Gastrocnemius medialis (tissue), 4 donors: ENCODE measurements at regions not wholly inside any gene's neighbourhood (a gene's known extent, or its start where the extent isn't known, plus 50 kb on each side); places are given as distances from the start of the nearest gene placed in this dataset.

Source experiments
- ATAC-seq, 2 donors: fragments of 150-250 bp; one replicate each; pipeline ENCODE4 v1.9.1; 2016
- DNase-seq, 2 donors: peaks; one replicate each; pipeline ENCODE4 v3.0.0-alpha.2; 2019
- H3K27ac ChIP-seq, 4 donors: fragments of 200-600 bp; sonication (generic); 1 replicate in 1 of 4; 2 replicates in 3 of 4; pipeline ENCODE4 v1.5.1; 2016 to 2018; ENCODE audit warnings: mild to moderate bottlenecking in 2 of 4, moderate library complexity in 1 of 4
- H3K27me3 ChIP-seq, 3 donors: fragments of 200-600 bp; sonication (generic) in 2 of 3; 1 replicate in 1 of 3; 2 replicates in 2 of 3; pipeline versions ENCODE4 v1.5.1 to v1.6.0; 2016 to 2019; ENCODE audit warnings: mild to moderate bottlenecking in 1 of 3, moderate library complexity in 1 of 3
- H3K36me3 ChIP-seq, 2 donors: fragments of 200-600 bp; sonication (generic) in 1 of 2; one replicate each; pipeline ENCODE4 v1.5.1; 2017 to 2018
- H3K4me1 ChIP-seq, 2 donors: fragments of 200-600 bp; sonication (generic) in 1 of 2; one replicate each; pipeline ENCODE4 v1.5.1; 2016 to 2017; ENCODE audit warnings: mild to moderate bottlenecking in 2 of 2
- H3K4me3 ChIP-seq, 4 donors: fragments of 200-600 bp; sonication (generic) in 3 of 4; 1 replicate in 1 of 4; 2 replicates in 3 of 4; pipeline ENCODE4 v1.5.1; 2016 to 2019; ENCODE audit warnings: mild to moderate bottlenecking in 2 of 4
- H3K9me3 ChIP-seq, 3 donors: fragments of 200-600 bp; sonication (generic) in 2 of 3; 1 replicate in 1 of 3; 2 replicates in 2 of 3; pipeline ENCODE4 v1.5.1; 2016 to 2019
- CTCF ChIP-seq, 5 experiments: fragments of 450-650 bp in 3 of 5; fragments of 200-600 bp in 2 of 5; sonication (generic) in 2 of 5; IDR thresholded peaks in 4 of 5; conservative IDR thresholded peaks in 1 of 5; 1 replicate in 4 of 5; 2 replicates in 1 of 5; pipeline ENCODE4 v1.5.1; 2016 to 2019; ENCODE audit warnings: antibody characterized with exemption in 5 of 5, mild to moderate bottlenecking in 3 of 5, moderate library complexity in 3 of 5
- POLR2A ChIP-seq, 2 donors: fragments of 450-650 bp; IDR thresholded peaks; one replicate each; pipeline ENCODE4 v1.6.1; 2017; ENCODE audit warnings: antibody characterized with exemption in 2 of 2, mild to moderate bottlenecking in 2 of 2, moderate library complexity in 2 of 2
- in situ Hi-C, 4 donors: fragments of 200-750 bp; cut with MboI; loops; one replicate each; pipeline versions ENCODE4 v1.15.0 to v1.8.0; 2017; ENCODE audit warnings: low sequenced_read_pairs in 4 of 4
- intact Hi-C: fragments of 100-400 bp; cut with DNase I; formaldehyde crosslinking; loops from one replicate; pipeline ENCODE4 v1.15.1; 2023; ENCODE audit warnings: low total_unique reads

- no peak overlapping the region for H3K27ac ChIP-seq
- ATAC-seq, result no peak
- H3K4me1 ChIP-seq, result no peaks in the 10 kb centered on the region
- DNase-seq, result no peak
- in situ Hi-C loops, result no loop called here
- H3K4me3 ChIP-seq, result no peak overlapping the region
- TF ChIP-seq POLR2A (IDR thresholded peaks at IDR 0.05) (no peak), CTCF (IDR thresholded peaks at IDR 0.05 in 4 of 5, conservative IDR thresholded peaks at IDR 0.05 in 1 of 5) (no peak)
- H3K9me3 ChIP-seq, result no peaks in the 10 kb centered on the region
- intact Hi-C loops, result no loop called here
- H3K27me3 ChIP-seq, result no peaks in the 10 kb centered on the region
- no peaks in the 10 kb centered on the region for H3K36me3 ChIP-seq
These were observed 608.6 kb downstream of the KLHL13 start for GRCh38 chrX:117508021-117508420.

DNA sequence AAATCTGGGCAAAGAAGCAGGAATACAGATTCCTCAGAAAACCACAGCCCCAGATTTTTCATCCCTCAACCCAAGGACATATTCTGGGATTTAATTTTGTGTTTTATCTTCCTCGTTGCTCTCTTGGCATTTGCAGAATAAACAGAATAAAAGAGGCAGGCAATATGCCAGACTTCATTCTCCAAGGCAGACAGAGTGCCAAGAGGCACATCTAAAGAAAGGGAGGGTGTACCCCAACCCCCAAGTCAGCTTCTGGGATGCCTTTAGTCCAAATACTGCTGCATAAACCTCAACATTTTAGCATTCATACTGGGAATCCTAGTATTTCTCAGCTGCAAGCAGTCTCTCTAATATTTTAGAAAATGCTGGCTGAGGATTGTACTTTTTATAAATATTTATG, 629.2 kb downstream of the KLHL13 start:
- DNase-seq (no peak), ATAC-seq (no peak)
- Histone ChIP-seq H3K4me1 (no peaks in the 10 kb centered on the region), H3K4me3 (no peak overlapping the region), H3K27me3 (no peaks in the 10 kb centered on the region), H3K27ac (no peak overlapping the region), H3K36me3 (no peaks in the 10 kb centered on the region), H3K9me3 (no peaks in the 10 kb centered on the region)
- in situ Hi-C loops (no loop called here), intact Hi-C loops (no loop called here)
- TF ChIP-seq POLR2A (IDR thresholded peaks at IDR 0.05) (no peak), CTCF (IDR thresholded peaks at IDR 0.05 in 4 of 5, conservative IDR thresholded peaks at IDR 0.05 in 1 of 5) (no peak)

DNA sequence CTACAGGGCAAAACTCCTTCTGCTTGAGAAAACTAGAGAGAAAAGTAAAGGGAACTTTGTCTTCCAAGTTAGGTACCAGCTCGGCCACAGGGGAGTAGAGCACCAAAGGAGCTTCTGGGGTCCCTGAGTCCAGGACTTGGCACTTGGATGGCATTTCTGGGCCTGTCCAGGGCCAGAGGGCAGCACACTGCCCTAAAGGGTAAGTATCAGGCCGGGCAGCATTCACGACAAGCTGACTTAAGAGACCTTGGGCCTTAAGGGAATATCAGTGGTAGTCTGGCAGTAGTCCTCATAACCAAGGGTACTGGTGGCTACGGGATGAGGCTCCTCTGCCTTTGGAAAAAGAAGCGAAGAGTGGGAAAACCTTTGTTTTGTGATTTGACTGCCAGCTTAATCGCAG, 632.7 kb downstream of the KLHL13 start:
- in situ Hi-C loops, result no loop called here
- no peaks in the 10 kb centered on the region for H3K27me3 ChIP-seq
- TF ChIP-seq POLR2A (IDR thresholded peaks at IDR 0.05) (no peak), CTCF (IDR thresholded peaks at IDR 0.05 in 4 of 5, conservative IDR thresholded peaks at IDR 0.05 in 1 of 5) (no peak)

DNA sequence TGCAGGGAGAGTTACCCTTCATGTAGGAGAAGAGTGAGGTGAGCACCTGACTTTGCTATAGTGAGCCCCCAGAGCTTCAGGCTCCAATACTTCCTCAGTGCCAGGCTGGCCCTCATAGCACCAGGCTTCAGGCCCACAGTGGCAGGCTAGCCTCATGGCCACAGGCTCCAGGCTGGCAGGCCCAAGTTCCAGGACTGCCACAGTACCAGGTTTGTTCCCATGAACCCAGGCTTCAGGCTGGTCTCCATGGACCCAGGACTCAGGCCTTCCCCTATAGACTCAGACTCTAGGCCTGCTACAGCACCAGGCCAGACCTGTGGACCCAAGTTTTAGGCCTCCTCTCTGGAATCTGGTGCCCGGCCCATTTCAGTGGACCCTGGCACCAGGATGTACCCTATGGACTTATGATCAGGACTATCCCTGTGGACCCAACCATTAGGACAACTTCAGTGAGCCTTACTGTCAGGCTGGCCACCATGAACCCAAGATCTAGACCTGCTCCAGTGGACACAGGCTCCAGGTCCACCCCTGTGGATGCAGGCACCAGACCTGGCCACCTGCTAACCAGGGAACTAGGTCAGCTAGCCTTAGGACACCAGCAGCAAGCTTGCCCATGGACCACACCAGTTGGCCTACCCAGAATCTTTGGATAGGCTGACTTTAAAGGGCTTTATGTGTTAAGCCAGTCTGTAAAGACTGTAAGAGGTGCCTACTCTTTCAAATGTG, 658.2 kb downstream of the KLHL13 start:
- DNase-seq (no peak), ATAC-seq (no peak)
- Histone ChIP-seq H3K4me1 (no peaks in the 10 kb centered on the region), H3K36me3 (no peaks in the 10 kb centered on the region), H3K27ac (no peak overlapping the region), H3K9me3 (peaks cover 0 to 5% (median 0%) of the 10 kb centered on the region in 3 donors), H3K4me3 (no peak overlapping the region), H3K27me3 (no peaks in the 10 kb centered on the region)
- TF ChIP-seq CTCF (IDR thresholded peaks at IDR 0.05 in 4 of 5, conservative IDR thresholded peaks at IDR 0.05 in 1 of 5), result no peak
- TF ChIP-seq POLR2A (IDR thresholded peaks at IDR 0.05), result no peak
- in situ Hi-C loops (no loop called here), intact Hi-C loops (no loop called here)

More for the DNA sequence above, 632.7 kb downstream of the KLHL13 start:
- H3K9me3 ChIP-seq, result no peaks in the 10 kb centered on the region
- no peak for DNase-seq
- H3K27ac ChIP-seq, result no peak overlapping the region
- no peaks in the 10 kb centered on the region for H3K4me1 ChIP-seq
- intact Hi-C loops, result no loop called here
- no peak overlapping the region for H3K4me3 ChIP-seq
- no peaks in the 10 kb centered on the region for H3K36me3 ChIP-seq
- ATAC-seq, result no peak

DNA sequence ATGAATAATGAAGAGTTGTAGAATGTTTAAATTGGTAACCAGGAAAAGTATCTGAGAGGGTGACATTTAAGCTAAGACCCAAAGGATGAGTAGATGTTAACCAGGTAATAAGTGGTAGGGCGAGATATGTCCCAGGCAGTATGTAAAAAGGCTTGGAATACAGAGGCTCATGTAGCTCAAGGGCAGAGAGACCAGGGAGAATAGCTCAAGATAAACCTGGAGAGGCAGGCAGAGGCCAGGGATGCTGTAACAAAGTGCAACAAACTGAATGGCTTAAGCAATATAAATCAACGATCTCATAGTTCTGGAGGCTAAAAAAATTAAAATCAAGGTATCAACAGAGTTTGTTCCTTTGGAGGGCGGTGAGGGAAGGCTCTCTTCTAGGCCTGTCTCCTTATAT, 660.8 kb downstream of the KLHL13 start:
- H3K4me1 ChIP-seq, result no peaks in the 10 kb centered on the region
- intact Hi-C loops (no loop called here), in situ Hi-C loops (no loop called here)
- no peaks in the 10 kb centered on the region for H3K27me3 ChIP-seq
- no peaks in the 10 kb centered on the region for H3K36me3 ChIP-seq
- H3K4me3 ChIP-seq, result no peak overlapping the region
- ATAC-seq (no peak), DNase-seq (no peak)
- no peak overlapping the region for H3K27ac ChIP-seq
- TF ChIP-seq POLR2A (IDR thresholded peaks at IDR 0.05) (no peak), CTCF (IDR thresholded peaks at IDR 0.05 in 4 of 5, conservative IDR thresholded peaks at IDR 0.05 in 1 of 5) (no peak)
- no peaks in the 10 kb centered on the region for H3K9me3 ChIP-seq
